ENCODE measurements at regions not wholly inside any gene's neighbourhood (a gene's known extent, or its start where the extent isn't known, plus 50 kb on each side); places are given as distances from the start of the nearest gene placed in this dataset.

GRCh38 chr15:31473385-31474058 is 146.9 kb downstream of the KLF13 start:
- Mint-ChIP-seq H3K4me3 (peak overlapping the region; percentile 78), H3K4me1 (ENCODE audit: low read depth) (peaks cover 45% of the 10 kb centered on the region), H3K36me3 (ENCODE audit: low read depth) (peaks cover 11% of the 10 kb centered on the region)

GRCh38 chr15:31474059-31474868 is 147.6 kb downstream of the KLF13 start:
- Mint-ChIP-seq H3K27me3 (ENCODE audit: low read depth) (no peaks in the 10 kb centered on the region), H3K4me3 (peak overlapping the region; percentile 78), H3K4me1 (ENCODE audit: low read depth) (peaks cover 45% of the 10 kb centered on the region), H3K9me3 (no peaks in the 10 kb centered on the region), H3K27ac (peak overlapping the region; percentile 83), H3K36me3 (ENCODE audit: low read depth) (peaks cover 16% of the 10 kb centered on the region)
- DNase-seq (ENCODE audit: low spot score): peak; percentile 45

More at GRCh38 chr15:31473385-31474058, 146.9 kb downstream of the KLF13 start:
- H3K9me3 Mint-ChIP-seq: no peaks in the 10 kb centered on the region
- DNase-seq (ENCODE audit: low spot score): no peak
- H3K27me3 Mint-ChIP-seq (ENCODE audit: low read depth): no peaks in the 10 kb centered on the region
- H3K27ac Mint-ChIP-seq: peak overlapping the region; percentile 88

- Mint-ChIP-seq H3K4me3 (no peak overlapping the region), H3K4me1 (ENCODE audit: low read depth) (peaks cover 51% of the 10 kb centered on the region), H3K36me3 (ENCODE audit: low read depth) (peaks cover 25% of the 10 kb centered on the region), H3K9me3 (no peaks in the 10 kb centered on the region), H3K27ac (no peak overlapping the region), H3K27me3 (ENCODE audit: low read depth) (no peaks in the 10 kb centered on the region)
- no peak for DNase-seq (ENCODE audit: low spot score)
Measured at GRCh38 chr15:31476236-31476810, 149.7 kb downstream of the KLF13 start.

- H3K27ac Mint-ChIP-seq: no peak overlapping the region
- peaks cover 30% of the 10 kb centered on the region for H3K36me3 Mint-ChIP-seq (ENCODE audit: low read depth)
- no peaks in the 10 kb centered on the region for H3K27me3 Mint-ChIP-seq (ENCODE audit: low read depth)
- no peaks in the 10 kb centered on the region for H3K9me3 Mint-ChIP-seq
- peaks cover 53% of the 10 kb centered on the region for H3K4me1 Mint-ChIP-seq (ENCODE audit: low read depth)
- no peak for DNase-seq (ENCODE audit: low spot score)
- no peak overlapping the region for H3K4me3 Mint-ChIP-seq
Measured at GRCh38 chr15:31476866-31477265, 150.2 kb downstream of the KLF13 start.

- no peak overlapping the region for H3K27ac Mint-ChIP-seq
Measured at GRCh38 chr15:31477301-31477700, 150.7 kb downstream of the KLF13 start.

GRCh38 chr15:31477851-31478701 is 151.4 kb downstream of the KLF13 start:
- Mint-ChIP-seq H3K4me1 (ENCODE audit: low read depth) (peaks cover 51% of the 10 kb centered on the region), H3K27ac (no peak overlapping the region), H3K27me3 (ENCODE audit: low read depth) (no peaks in the 10 kb centered on the region), H3K9me3 (no peaks in the 10 kb centered on the region), H3K36me3 (ENCODE audit: low read depth) (peaks cover 40% of the 10 kb centered on the region), H3K4me3 (no peak overlapping the region)
- DNase-seq (ENCODE audit: low spot score): no peak

More at GRCh38 chr15:31477301-31477700, 150.7 kb downstream of the KLF13 start:
- no peaks in the 10 kb centered on the region for H3K9me3 Mint-ChIP-seq
- DNase-seq (ENCODE audit: low spot score): no peak
- H3K4me1 Mint-ChIP-seq (ENCODE audit: low read depth): peaks cover 51% of the 10 kb centered on the region
- H3K4me3 Mint-ChIP-seq: no peak overlapping the region
- H3K36me3 Mint-ChIP-seq (ENCODE audit: low read depth): peaks cover 34% of the 10 kb centered on the region
- no peaks in the 10 kb centered on the region for H3K27me3 Mint-ChIP-seq (ENCODE audit: low read depth)

- Mint-ChIP-seq H3K9me3 (no peaks in the 10 kb centered on the region), H3K4me1 (ENCODE audit: low read depth) (peaks cover 44% of the 10 kb centered on the region), H3K36me3 (ENCODE audit: low read depth) (peaks cover 40% of the 10 kb centered on the region), H3K27ac (peak overlapping the region; percentile 10), H3K4me3 (no peak overlapping the region), H3K27me3 (ENCODE audit: low read depth) (no peaks in the 10 kb centered on the region)
- DNase-seq (ENCODE audit: low spot score): no peak
Measured at GRCh38 chr15:31478702-31479221, 152.1 kb downstream of the KLF13 start.

GRCh38 chr15:31480356-31481025 is 153.9 kb downstream of the KLF13 start:
- peaks cover 43% of the 10 kb centered on the region for H3K36me3 Mint-ChIP-seq (ENCODE audit: low read depth)
- peak overlapping the region; percentile 26 for H3K27ac Mint-ChIP-seq
- no peak for DNase-seq (ENCODE audit: low spot score)
- H3K9me3 Mint-ChIP-seq: no peaks in the 10 kb centered on the region
- H3K27me3 Mint-ChIP-seq (ENCODE audit: low read depth): no peaks in the 10 kb centered on the region
- H3K4me3 Mint-ChIP-seq: peak overlapping the region; percentile 29
- peaks cover 45% of the 10 kb centered on the region for H3K4me1 Mint-ChIP-seq (ENCODE audit: low read depth)

- no peak for DNase-seq (ENCODE audit: low spot score)
- H3K36me3 Mint-ChIP-seq (ENCODE audit: low read depth): peaks cover 43% of the 10 kb centered on the region
- H3K4me3 Mint-ChIP-seq: peak overlapping the region; percentile 95
- H3K4me1 Mint-ChIP-seq (ENCODE audit: low read depth): peaks cover 46% of the 10 kb centered on the region
- H3K27ac Mint-ChIP-seq: peak overlapping the region; percentile 15
- no peaks in the 10 kb centered on the region for H3K27me3 Mint-ChIP-seq (ENCODE audit: low read depth)
- H3K9me3 Mint-ChIP-seq: no peaks in the 10 kb centered on the region
Measured at GRCh38 chr15:31481142-31481541, 154.5 kb downstream of the KLF13 start.

- Mint-ChIP-seq H3K27ac (peak overlapping the region; percentile 96), H3K4me1 (ENCODE audit: low read depth) (peaks cover 51% of the 10 kb centered on the region), H3K36me3 (ENCODE audit: low read depth) (peaks cover 42% of the 10 kb centered on the region), H3K4me3 (peak overlapping the region; percentile 95), H3K9me3 (no peaks in the 10 kb centered on the region), H3K27me3 (ENCODE audit: low read depth) (no peaks in the 10 kb centered on the region)
- no peak for DNase-seq (ENCODE audit: low spot score)
Measured at GRCh38 chr15:31482122-31482922, 155.7 kb downstream of the KLF13 start.

- Mint-ChIP-seq H3K4me3 (peak overlapping the region; percentile 95), H3K9me3 (no peaks in the 10 kb centered on the region), H3K27me3 (ENCODE audit: low read depth) (no peaks in the 10 kb centered on the region), H3K4me1 (ENCODE audit: low read depth) (peaks cover 56% of the 10 kb centered on the region), H3K36me3 (ENCODE audit: low read depth) (peaks cover 36% of the 10 kb centered on the region), H3K27ac (peak overlapping the region; percentile 96)
- peak; percentile 64 for DNase-seq (ENCODE audit: low spot score)
Measured at GRCh38 chr15:31483053-31483985, 156.7 kb downstream of the KLF13 start.

All from T-helper 2 cell treated with Interferon-gamma antibody and Interleukin-4, amounts not matched to agents 5 μg/mL and 100 μg/mL, for 36 hours (primary cell).